ENCODE measurements at regions not wholly inside any gene's neighbourhood (a gene's known extent, or its start where the extent isn't known, plus 50 kb on each side); places are given as distances from the start of the nearest gene placed in this dataset.

DNA sequence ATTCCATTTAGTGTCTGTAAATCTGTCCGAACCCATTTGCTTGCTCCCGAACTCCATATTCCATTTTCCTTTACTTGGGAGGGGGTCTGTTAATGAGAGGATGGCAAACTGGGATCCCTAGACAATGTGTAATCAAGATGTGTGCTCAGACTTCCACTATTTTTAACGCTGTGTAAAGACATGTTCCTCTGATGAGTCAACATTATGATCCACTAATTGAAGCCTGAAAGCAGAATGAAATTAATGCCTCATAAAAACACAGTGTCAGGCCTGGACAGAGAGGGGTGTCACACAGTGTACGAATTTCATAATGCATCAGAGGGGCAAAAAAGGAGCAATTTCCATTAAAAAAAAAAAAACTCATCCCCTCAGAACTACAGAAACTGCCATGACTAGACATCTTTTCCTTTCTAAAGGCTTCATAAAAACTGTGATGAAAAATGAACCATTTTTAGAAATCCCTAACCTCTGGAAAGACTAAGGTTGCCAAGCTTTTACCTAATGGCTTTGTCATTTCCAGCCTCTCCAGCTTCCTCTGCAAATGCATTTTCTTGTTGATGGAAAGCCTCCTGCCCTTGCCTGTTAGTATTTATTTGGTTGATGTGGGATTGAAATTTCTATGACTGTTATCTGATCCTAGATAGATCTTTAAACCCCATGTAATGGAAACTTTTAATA lies 209.2 kb upstream of the DCC start (continued):
- TF ChIP-seq TAF1 (IDR thresholded peaks at IDR 0.05; ENCODE audit: low read depth, low read length) = no peak
- no peak for TF ChIP-seq EZH2 (IDR thresholded peaks at IDR 0.05; ENCODE audit: low read depth, low read length, severe bottlenecking)
- no peak for TF ChIP-seq SRF (IDR thresholded peaks at IDR 0.05; ENCODE audit: low read depth, low read length)
